Astrocyte of the cerebellum (primary cell): ENCODE measurements at regions not wholly inside any gene's neighbourhood (a gene's known extent, or its start where the extent isn't known, plus 50 kb on each side); places are given as distances from the start of the nearest gene placed in this dataset.
"Not testable (repeated sequence)": the region's sequence is repeated elsewhere in the genome, so short reads cannot be mapped to it uniquely, and the experiment has no call there.

Source experiments
- DNase-seq: peaks from one replicate; pipeline ENCODE4 v3.0.0-alpha.2; 2011; ENCODE audit warnings: low read depth
- H3K4me3 ChIP-seq: 2 replicates; pipeline ENCODE4 v1.5.1; 2011; ENCODE audit warnings: mild to moderate bottlenecking, low read depth, low read length, moderate library complexity
- in situ Hi-C: cut with HindIII; loops from 2 replicates; pipeline ENCODE4 v1.10.0; 2017; ENCODE audit warnings: low sequenced_read_pairs
- TF ChIP-seq, protein P1 (sequence below): IDR thresholded peaks from 2 replicates; pipeline ENCODE4 v1.5.1; 2012; ENCODE audit warnings: low read length, low read depth, moderate library complexity, mild to moderate bottlenecking; ENCODE audit errors: missing control alignments

DNA sequence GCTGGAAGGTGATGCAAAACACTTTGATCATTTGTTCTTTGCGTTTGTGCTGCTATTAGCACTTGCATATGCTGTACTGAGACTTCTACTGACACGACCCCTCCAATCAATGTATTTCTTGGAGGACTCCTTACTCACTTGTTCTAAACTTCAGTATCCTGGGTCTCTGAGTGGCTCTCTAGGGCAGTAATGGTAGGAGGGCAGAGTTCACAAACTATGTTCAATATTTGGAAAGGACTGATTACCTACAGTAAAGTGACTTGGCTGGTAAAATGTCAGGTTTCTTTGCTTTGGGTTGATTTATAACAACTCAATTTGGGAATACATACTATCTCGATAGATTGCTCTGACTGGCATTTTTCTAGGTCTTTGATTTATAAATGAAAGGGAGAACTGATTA, 93.7 kb downstream of the TRIM43 start:
- in situ Hi-C loops = no loop called here

DNA sequence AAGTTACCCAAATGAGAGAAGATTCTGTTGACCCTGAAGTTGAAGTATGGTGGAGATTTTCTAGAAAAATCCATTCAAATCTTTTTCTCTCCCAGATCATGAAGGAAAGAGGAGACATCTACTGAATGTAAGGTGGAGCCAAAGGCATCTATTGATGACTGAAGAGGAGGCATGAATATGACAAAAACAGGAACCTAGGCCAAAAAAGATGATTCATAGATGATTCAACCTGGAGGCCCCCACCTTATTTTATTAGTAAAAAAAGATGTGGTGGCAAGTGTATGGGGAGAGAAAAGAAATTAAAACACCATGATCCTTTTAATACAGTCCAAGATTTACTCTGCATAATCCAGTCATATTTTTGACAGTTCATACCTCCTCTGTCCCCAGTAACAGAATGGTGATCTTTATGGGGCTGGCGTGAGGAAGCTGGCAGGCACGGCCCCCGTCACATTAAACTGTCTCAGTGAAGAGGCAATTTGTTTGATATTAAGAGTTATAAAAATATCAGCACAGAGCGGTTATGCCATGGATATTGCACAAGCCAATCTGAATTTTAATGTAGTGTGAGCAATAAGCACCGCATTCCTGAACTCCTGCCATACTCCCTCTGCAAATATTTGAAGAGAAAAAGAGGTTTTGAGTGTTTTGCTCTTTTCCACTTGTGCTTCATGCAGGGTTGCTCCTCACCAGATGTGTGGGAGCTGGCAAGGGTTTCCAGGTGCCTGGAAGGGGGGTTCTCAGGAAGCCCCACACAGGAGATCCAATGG, 94.4 kb downstream of the TRIM43 start:
- DNase-seq = peak; percentile 69
- in situ Hi-C loops, H3K4me3 ChIP-seq: not testable (repeated sequence)

More for the DNA sequence above, 93.7 kb downstream of the TRIM43 start:
- no peak overlapping the region for H3K4me3 ChIP-seq
- TF ChIP-seq, protein P1, sequence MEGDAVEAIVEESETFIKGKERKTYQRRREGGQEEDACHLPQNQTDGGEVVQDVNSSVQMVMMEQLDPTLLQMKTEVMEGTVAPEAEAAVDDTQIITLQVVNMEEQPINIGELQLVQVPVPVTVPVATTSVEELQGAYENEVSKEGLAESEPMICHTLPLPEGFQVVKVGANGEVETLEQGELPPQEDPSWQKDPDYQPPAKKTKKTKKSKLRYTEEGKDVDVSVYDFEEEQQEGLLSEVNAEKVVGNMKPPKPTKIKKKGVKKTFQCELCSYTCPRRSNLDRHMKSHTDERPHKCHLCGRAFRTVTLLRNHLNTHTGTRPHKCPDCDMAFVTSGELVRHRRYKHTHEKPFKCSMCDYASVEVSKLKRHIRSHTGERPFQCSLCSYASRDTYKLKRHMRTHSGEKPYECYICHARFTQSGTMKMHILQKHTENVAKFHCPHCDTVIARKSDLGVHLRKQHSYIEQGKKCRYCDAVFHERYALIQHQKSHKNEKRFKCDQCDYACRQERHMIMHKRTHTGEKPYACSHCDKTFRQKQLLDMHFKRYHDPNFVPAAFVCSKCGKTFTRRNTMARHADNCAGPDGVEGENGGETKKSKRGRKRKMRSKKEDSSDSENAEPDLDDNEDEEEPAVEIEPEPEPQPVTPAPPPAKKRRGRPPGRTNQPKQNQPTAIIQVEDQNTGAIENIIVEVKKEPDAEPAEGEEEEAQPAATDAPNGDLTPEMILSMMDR = no peak
- DNase-seq = no peak

DNA sequence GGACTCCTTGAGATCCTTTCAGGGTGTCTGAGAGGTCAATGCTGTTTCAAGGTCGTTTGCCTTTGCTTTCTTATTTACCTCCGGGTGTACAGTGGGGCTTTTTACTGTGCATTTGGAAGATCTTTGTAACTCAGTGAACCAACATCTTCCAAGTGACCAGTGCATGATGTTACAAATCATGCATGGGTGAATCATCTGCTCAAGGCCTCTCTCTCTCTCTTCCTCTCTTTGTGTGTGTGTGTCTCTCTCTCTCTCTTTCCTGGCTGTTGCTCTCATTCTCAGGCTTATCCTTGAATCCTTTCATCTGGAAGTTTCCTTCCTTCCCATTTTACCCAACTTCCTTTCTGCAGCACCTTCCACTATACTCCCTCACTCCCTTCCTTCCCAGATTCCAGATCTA, 96.1 kb downstream of the TRIM43 start:
- DNase-seq, in situ Hi-C loops, H3K4me3 ChIP-seq: not testable (repeated sequence)

DNA sequence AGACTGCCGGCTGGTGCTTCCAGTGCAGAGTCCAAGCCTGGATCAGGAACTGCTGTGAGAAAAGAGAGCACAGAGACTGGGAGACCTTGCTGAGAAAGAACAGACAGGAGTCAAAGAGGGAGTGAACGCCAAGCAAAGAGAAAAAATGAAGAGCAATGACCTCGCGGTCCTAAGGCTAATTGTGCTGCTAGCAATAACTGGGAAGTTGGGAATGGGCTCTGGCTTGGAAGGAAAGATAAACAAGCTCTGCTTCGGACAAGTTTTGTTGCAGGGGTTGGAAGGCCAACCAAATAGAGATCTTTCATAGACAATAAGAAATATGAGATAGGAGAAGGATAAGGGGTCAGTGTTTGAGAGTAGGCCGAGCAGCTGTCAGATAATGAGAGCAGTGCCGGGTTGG, 99.4 kb downstream of the TRIM43 start:
- DNase-seq, in situ Hi-C loops: not testable (repeated sequence)

DNA sequence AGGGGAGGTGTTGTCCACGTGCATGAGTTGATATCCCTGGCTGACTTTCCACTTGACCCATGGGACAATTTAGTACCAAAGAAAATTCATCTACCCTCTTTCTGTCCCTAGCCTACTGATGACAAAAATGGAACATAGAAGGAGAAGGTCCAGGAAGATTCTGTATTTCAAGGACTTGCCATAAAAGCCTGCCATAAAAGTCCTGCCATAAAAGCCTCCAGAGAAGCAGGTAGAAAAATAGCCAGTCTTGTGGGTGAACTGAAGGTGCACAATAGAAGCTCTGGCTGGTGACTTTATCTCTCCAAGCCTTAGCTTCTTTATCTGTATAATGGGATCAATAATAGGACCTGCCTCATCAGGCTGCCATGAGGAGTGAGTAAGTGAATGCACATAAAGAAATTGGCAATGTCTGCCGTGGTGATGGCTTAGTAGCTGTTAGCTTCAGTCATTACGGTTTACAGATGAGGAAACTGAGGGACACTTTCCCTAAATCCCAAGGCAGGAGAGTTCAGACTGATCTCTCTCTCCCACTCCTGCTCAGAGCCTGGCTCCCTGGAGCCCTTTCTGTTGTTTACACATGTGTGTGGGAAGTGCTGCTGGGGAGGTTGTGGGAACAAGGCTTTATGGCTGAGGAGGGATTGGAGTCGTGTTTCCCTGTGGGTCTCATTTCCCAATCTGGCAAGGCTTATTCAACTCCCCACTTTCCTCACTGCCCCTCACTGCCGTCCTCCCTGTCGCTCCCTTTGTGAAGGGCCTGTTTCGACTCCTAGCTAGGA, 101.5 kb downstream of the TRIM43 start:
- in situ Hi-C loops, H3K4me3 ChIP-seq, DNase-seq: not testable (repeated sequence)

More for the DNA sequence above, 99.4 kb downstream of the TRIM43 start:
- H3K4me3 ChIP-seq = not testable (repeated sequence)

DNA sequence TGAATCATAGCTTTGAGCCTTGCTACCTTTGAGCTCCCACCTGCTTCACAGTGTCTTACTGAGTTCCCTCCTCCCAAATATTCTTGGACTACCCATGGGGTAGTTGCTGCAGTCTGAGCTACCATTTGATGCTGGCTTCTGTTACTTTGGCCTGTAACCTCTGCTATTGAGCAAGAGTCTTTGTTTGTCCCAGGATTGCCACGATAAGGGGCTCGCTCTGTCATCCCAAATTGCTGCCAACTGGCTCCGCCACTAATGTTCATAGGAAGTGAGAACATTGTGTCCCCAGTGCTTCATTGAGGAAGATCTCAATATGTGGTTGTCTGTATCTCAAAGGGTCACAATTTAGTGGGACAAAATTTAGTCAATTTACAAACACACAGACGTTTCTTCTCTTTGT, 103.8 kb downstream of the TRIM43 start:
- no peak for DNase-seq
- in situ Hi-C loops = no loop called here
- H3K4me3 ChIP-seq = no peak overlapping the region
- TF ChIP-seq, protein P1 = no peak

DNA sequence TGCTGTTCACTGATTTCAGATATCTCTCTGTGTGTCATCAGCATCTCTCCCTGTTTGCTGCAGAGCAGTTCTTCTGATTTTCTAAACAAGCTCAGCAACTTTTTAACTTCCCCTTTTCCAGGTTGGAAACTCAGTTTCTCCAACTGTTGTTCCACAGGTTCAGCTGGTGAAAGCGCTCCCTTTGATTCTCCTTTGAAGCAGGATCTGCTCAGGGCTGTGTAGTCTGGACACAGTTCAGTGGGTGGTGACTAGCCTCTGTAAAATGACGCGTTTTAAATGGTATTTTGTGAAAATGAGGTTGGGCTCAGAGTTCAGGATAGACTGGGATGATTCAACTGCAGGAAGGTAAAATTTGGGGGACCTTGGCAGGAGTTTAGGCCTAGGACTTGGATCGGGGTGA, 106.3 kb downstream of the TRIM43 start:
- in situ Hi-C loops = no loop called here
- H3K4me3 ChIP-seq = no peak overlapping the region
- TF ChIP-seq, protein P1 = no peak
- no peak for DNase-seq

DNA sequence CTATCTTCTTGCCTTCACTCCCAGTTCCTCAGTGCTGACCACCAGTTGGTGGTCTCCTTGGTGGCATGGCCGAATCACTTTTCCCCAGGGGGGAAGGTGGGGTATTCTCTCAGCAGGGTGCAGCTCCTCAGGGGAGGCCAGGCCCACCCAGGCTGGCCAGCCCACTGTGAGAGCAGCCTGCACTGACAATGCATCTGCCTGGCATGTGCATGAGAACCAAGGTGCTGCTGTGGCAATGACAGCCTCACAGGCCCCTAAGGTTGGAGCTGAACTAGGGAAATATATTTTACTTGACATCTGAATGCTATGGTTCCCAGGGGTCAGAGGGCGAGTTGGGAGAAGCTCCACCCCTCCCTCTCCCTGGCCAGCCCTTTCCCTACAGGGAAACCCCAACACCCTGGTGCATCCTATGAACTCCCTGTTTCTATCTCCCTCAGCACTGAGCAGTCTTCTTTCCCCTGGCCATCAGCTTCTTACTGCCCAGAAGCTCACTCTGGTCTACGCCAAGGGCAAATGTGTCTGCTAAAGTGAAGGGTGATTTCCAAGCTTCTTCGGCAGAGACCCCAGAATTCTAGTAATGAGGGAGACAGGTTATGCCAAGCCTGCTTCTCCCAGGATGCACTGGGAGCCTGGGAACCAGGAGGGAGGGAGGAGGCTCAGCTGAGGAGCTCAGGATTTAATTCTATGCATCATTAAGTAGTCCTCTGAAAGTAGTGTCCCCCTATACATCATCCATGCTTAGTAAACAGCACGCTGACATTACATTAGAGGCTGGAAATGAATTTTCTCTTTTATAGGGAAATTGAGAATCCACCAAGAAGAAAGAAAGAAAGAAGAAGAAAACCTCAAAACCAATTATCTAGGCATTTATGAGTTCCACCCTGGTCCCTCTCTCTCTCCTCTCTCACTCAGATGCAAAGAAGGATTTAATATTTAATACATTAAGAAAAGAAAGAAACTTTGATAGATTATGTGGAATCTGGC, 107.7 kb downstream of the TRIM43 start:
- DNase-seq, H3K4me3 ChIP-seq, in situ Hi-C loops: not testable (repeated sequence)
